ENCODE measurements at regions not wholly inside any gene's neighbourhood (a gene's known extent, or its start where the extent isn't known, plus 50 kb on each side); places are given as distances from the start of the nearest gene placed in this dataset.
"Not testable (repeated sequence)": the region's sequence is repeated elsewhere in the genome, so short reads cannot be mapped to it uniquely, and the experiment has no call there.

DNA sequence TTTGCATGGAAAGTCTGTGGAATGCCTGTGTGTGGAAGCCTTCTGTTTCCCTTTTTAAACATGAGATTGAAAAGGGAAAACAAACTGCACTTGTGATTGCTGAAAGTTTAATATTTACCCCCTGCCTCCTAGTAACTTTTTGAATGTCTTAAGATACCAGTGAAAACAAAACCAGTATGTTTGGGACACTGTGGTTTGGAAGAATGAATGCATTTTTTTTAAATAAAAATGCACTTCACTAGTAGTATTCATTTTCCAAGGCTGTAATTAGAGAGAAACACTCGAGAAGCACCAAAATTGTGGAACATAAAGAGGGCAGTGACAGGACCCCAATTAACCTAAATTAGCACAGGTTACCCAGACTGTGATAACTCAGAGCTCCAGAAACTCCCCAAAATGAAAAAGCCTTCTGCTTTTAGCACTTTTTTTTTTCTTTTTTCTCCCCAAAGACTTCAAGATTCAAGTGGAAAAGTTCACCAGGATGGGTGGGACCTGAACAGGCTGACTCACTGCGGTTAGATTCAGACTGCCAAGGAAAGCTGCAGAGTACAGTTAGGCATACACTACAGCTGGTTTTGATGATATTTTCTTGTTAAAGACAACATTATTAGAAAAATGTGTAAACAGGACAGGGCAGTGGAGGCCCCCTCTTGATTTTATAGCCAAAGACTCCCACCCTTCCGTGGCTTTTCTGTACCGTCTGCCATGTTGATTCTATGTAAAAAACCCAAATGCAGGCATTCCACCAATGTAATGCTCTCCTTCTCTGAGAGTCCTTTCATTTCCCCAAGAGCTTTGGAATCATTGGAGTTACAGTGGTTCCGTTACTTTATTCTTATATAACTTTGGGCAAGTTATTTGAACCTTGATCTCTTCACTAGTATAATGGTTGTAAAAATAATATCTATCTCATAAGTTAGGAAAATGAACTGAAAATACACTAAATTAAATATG lies 151.8 kb upstream of the NBPF9 start:
- TF ChIP-seq, protein P1, sequence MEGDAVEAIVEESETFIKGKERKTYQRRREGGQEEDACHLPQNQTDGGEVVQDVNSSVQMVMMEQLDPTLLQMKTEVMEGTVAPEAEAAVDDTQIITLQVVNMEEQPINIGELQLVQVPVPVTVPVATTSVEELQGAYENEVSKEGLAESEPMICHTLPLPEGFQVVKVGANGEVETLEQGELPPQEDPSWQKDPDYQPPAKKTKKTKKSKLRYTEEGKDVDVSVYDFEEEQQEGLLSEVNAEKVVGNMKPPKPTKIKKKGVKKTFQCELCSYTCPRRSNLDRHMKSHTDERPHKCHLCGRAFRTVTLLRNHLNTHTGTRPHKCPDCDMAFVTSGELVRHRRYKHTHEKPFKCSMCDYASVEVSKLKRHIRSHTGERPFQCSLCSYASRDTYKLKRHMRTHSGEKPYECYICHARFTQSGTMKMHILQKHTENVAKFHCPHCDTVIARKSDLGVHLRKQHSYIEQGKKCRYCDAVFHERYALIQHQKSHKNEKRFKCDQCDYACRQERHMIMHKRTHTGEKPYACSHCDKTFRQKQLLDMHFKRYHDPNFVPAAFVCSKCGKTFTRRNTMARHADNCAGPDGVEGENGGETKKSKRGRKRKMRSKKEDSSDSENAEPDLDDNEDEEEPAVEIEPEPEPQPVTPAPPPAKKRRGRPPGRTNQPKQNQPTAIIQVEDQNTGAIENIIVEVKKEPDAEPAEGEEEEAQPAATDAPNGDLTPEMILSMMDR (IDR thresholded peaks at IDR 0.05; ENCODE audit: extremely low read depth in 1 of 2, insufficient read depth in 1 of 2, low read depth in 1 of 2, low read length in 2 of 2) = not testable (repeated sequence)
- not testable (repeated sequence) for TF ChIP-seq POLR2A (IDR thresholded peaks at IDR 0.05; ENCODE audit: low read depth, low read length); POLR2AphosphoS5 (IDR thresholded peaks at IDR 0.05; ENCODE audit: insufficient read depth, low read depth, low read length); JUN (IDR thresholded peaks at IDR 0.05; ENCODE audit: borderline replicate concordance, insufficient read depth, insufficient read length, low read depth); FOS (IDR thresholded peaks at IDR 0.05; ENCODE audit: borderline replicate concordance, insufficient read depth, low read length); EZH2 (IDR thresholded peaks at IDR 0.05; ENCODE audit: borderline replicate concordance, low read depth, low read length, severe bottlenecking); GATA2 (IDR thresholded peaks at IDR 0.05; ENCODE audit: insufficient read depth, insufficient read length, low read depth, low read length)
- TF ChIP-seq, protein P2, sequence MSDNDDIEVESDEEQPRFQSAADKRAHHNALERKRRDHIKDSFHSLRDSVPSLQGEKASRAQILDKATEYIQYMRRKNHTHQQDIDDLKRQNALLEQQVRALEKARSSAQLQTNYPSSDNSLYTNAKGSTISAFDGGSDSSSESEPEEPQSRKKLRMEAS (IDR thresholded peaks at IDR 0.05; ENCODE audit: insufficient read depth, insufficient read length) = not testable (repeated sequence)

Data from endothelial cell of umbilical vein (primary cell).